Testis (tissue), 2 donors: ENCODE measurements at regions not wholly inside any gene's neighbourhood (a gene's known extent, or its start where the extent isn't known, plus 50 kb on each side); places are given as distances from the start of the nearest gene placed in this dataset.

ENCODE experiments used
- CTCF ChIP-seq, 3 experiments: fragments of 450-650 bp in 2 of 3; fragments of 200-600 bp in 1 of 3; sonication (generic) in 1 of 3; IDR thresholded peaks; one replicate each; pipeline ENCODE4 v1.5.1; 2016 to 2019; ENCODE audit warnings: antibody characterized with exemption in 3 of 3, mild to moderate bottlenecking in 2 of 3, moderate library complexity in 1 of 3
- POLR2A ChIP-seq: fragments of 450-650 bp; IDR thresholded peaks from one replicate; pipeline ENCODE4 v1.6.1; 2017; ENCODE audit warnings: antibody characterized with exemption, mild to moderate bottlenecking, moderate library complexity

- TF ChIP-seq CTCF (IDR thresholded peaks at IDR 0.05), result no peak
- TF ChIP-seq POLR2A, result no peak
Observed at GRCh38 chr3:118229196-118229595, 805.5 kb downstream of the IGSF11 start.
